Fibroblast of skin of back (primary cell): ENCODE measurements at regions not wholly inside any gene's neighbourhood (a gene's known extent, or its start where the extent isn't known, plus 50 kb on each side); places are given as distances from the start of the nearest gene placed in this dataset.

ENCODE experiments used
- DNase-seq: peaks from one replicate; pipeline ENCODE4 v3.0.0-alpha.2; 2013

- no peak for DNase-seq
These were observed 54.8 kb downstream of the NOG start for GRCh38 chr17:56648321-56648720.

GRCh38 chr17:56648806-56649205 lies 55.3 kb downstream of the NOG start:
- DNase-seq: no peak

- no peak for DNase-seq
These were observed 59.1 kb downstream of the NOG start for GRCh38 chr17:56652628-56653027.

- peak; percentile 70 for DNase-seq
These were observed 60.4 kb downstream of the NOG start for GRCh38 chr17:56653877-56654276.

- no peak for DNase-seq
These were observed 63.3 kb downstream of the NOG start for GRCh38 chr17:56656701-56657327.

GRCh38 chr17:56658648-56659047 lies 65.1 kb downstream of the NOG start:
- DNase-seq: no peak

GRCh38 chr17:56659622-56660021 lies 66.1 kb downstream of the NOG start:
- no peak for DNase-seq

- DNase-seq: no peak
These were observed 68.4 kb downstream of the NOG start for GRCh38 chr17:56661906-56662305.

- DNase-seq: no peak
These were observed 72.4 kb downstream of the NOG start for GRCh38 chr17:56665864-56666263.

GRCh38 chr17:56667925-56668458 lies 74.5 kb downstream of the NOG start:
- no peak for DNase-seq

- no peak for DNase-seq
These were observed 78.7 kb downstream of the NOG start for GRCh38 chr17:56672195-56672594.

- DNase-seq: no peak
These were observed 81.0 kb downstream of the NOG start for GRCh38 chr17:56674401-56674925.

- DNase-seq: no peak
These were observed 82.6 kb downstream of the NOG start for GRCh38 chr17:56675876-56676660.

- DNase-seq: peak; percentile 36
These were observed 83.3 kb downstream of the NOG start for GRCh38 chr17:56676810-56677209.

- DNase-seq: no peak
These were observed 85.0 kb downstream of the NOG start for GRCh38 chr17:56678249-56679114.

GRCh38 chr17:56679115-56679776 lies 85.7 kb downstream of the NOG start:
- DNase-seq: peak; percentile 46

- DNase-seq: peak; percentile 47
These were observed 86.4 kb downstream of the NOG start for GRCh38 chr17:56679777-56680422.

GRCh38 chr17:56680676-56681075 lies 87.2 kb downstream of the NOG start:
- DNase-seq: no peak

- peak; percentile 81 for DNase-seq
These were observed 88.2 kb downstream of the NOG start for GRCh38 chr17:56681561-56682266.

GRCh38 chr17:56688151-56688550 lies 94.7 kb downstream of the NOG start:
- DNase-seq: no peak
